ENCODE measurements at regions not wholly inside any gene's neighbourhood (a gene's known extent, or its start where the extent isn't known, plus 50 kb on each side); places are given as distances from the start of the nearest gene placed in this dataset.

GRCh38 chr4:102163404-102164140, 181.7 kb downstream of the SLC39A8 start:
- no peak for TF ChIP-seq CTCF (IDR thresholded peaks at IDR 0.05)
- no peak for TF ChIP-seq POLR2A (IDR thresholded peaks at IDR 0.05)
